GM21717 (cell line): ENCODE measurements at regions not wholly inside any gene's neighbourhood (a gene's known extent, or its start where the extent isn't known, plus 50 kb on each side); places are given as distances from the start of the nearest gene placed in this dataset.
"Not testable (repeated sequence)": the region's sequence is repeated elsewhere in the genome, so short reads cannot be mapped to it uniquely, and the experiment has no call there.

Source experiments
- ATAC-seq: cut with Tn5 transposase; IDR thresholded peaks from one replicate; pipeline ENCODE4 v1.9.1; 2021; ENCODE audit warnings: mild to moderate bottlenecking, moderate library complexity; ENCODE audit not compliant: unreplicated experiment

DNA sequence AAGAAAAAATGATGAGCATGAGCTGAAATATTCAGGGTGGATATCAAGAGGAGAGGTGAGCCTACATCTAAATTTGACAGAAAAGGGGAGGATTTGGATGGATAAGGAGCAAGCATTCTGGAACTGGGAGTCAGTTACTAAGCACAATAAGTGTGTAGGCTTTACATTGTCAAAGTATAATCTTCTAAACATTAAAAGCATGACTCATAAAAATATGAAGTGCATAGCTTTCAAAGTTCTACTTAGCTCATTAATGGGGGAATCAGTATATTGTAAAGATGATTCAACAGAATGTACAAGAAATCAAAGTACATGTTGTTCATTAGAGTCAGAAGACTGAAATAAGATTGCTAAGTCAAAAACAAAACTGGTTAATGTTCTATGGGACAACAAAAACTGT, 248.0 kb upstream of the GAS1 start:
- no peak for ATAC-seq

DNA sequence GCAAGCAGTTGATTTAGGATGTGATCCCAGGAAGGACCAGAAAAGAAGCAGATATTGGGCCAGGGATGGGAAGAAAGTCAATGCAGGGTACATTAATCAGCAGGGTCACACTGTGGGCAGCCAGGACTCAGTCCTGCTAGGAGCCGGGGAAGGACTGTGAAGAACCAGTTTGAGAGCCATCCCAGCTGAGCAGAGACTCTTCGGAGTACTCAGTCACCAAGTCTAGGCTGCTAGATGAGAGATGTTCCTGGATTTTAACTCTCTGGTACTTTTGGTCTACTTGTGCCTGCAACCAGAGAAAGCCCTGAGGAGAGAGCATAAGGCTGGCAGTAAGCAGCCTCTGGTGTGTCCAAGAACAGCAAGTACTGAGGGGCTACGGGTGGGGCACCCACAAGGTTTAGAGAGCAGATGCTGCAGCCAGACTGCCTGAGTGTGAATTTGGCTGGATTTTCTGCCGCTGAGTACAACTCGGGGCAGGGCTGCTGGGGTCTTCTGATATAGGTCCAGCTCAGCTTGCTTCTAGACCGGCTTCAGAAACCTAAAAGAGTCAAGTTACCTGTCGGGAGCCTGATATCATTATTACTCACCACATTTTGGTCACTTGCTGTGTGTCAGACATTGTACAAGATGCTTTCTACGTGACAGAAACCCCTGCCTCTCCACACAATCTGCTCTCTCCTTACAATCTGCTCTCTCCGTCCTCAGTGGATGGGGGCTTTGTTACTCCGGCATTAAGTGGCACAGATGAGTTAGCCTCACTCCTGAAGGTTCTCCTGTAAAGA, 250.2 kb upstream of the GAS1 start:
- no peak for ATAC-seq

DNA sequence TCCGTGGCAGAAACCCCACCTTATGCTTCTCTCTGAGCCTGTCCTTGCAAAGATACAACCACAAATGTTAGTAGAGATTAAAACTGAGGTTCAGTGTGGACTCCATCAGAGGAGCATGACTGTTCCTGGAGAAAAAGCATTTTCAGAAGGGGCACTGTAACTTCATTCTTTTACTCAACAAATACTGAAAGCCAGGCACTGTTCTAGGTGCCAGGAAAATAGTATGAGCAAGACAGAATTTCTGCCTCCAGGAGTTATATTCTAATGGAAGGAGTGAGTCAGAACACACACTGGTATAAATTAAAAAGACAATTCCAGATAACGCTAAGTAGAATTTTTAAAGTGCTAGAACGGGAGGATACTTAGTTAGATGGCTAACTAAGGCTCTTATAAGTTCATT, 251.4 kb upstream of the GAS1 start:
- no peak for ATAC-seq

DNA sequence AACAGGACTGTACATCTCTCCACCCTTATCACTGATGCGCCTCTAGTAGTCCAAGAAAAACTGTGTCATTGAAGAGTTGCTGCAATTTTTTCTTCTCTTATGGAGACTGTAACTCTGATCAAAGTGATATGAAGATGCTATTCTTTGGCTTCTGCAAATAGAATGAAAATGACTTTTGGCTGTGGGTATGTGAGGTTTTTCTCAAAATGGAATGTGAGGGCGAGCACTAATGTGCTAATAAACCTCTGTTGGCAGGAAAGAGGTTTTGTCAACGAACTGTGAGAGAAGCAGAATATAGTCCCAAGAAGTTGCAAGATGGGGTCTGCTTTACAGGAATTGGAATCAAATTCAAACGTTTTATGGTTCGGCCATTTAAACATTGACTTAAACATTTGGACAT, 252.0 kb upstream of the GAS1 start:
- ATAC-seq = no peak

DNA sequence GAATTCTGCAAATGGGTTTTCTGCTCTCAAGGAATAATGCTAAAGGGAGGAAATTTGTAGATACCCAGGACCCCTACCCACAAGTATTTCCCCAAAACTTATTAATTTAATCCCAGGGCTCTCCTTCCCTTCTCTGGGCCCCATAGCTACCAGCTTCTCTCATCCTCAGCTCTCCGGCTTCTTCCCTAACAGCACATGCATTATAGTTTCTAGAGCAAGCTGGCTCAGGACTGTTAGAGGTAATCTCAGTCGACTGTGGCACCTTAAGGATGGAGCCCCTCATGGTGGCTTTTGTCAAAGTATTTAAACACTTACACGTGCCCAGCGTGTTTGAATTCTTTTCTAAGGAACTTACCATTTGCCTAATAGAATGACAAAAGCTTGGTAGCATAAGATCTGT, 252.5 kb upstream of the GAS1 start:
- ATAC-seq = no peak

DNA sequence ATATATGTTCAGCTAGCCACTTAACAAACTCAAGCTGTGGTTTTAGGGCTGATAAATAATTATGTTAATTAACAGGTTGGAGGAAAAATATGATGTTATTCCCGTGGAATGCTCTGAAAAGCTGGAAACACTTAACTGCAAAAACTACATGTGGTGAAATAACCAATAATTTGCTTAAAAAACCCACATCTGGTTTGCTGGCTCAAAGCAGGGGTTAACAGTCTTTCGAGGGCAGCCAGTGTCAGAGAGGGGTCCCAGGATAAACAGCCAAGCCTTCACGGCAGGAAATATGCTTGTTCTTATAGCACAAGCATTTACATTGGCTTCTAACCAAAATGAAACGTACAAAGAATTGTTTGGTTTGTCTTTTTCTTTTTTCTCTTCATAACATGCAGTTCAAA, 254.0 kb upstream of the GAS1 start:
- ATAC-seq = no peak

- ATAC-seq = no peak
These were observed 258.9 kb upstream of the GAS1 start for GRCh38 chr9:87206064-87206661.

GRCh38 chr9:87210658-87211057, 263.4 kb upstream of the GAS1 start:
- not testable (repeated sequence) for ATAC-seq

GRCh38 chr9:87211669-87212068, 264.4 kb upstream of the GAS1 start:
- no peak for ATAC-seq

- no peak for ATAC-seq
These were observed 265.3 kb upstream of the GAS1 start for GRCh38 chr9:87212605-87213021.

DNA sequence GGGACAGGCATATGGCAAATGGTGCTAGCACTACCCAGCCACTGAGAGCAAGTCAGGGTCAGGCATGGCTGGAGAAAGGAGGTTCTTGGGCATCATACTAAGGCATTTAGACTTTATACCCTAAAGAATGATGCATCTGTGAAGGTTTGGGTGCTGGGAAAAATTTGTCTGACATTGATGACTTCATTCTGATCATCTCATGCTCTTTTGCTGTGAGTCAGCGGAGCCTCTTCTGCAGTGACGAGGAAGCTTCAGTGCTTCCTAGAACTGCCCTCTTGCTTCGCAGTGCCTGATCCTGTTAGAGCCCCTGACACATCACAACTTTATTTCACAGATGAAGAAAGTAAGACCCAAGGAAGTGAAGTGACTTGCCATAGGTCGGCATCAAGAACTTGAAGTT, 266.6 kb upstream of the GAS1 start:
- ATAC-seq = no peak

DNA sequence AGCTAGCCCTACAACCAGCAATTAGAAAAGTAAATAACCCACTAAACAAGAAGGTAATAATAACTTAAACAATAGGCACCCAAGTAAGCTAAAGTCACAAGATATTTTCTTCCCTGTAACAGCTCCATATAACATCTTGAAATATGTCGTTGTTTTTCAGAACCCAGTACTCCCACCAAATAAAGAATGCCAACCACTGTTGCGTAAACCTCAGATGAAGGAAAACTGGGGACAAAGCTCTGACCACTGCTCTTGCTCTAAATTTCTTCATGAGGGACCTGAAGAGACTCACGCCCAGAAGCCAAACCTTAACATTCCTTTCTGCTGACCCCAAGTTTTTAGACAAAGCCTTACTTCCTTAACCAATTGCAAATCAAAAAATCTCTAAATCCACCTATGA, 267.7 kb upstream of the GAS1 start:
- ATAC-seq = no peak

- ATAC-seq = no peak
These were observed 268.7 kb upstream of the GAS1 start for GRCh38 chr9:87216036-87216435.

GRCh38 chr9:87216897-87217455, 269.7 kb upstream of the GAS1 start:
- no peak for ATAC-seq

GRCh38 chr9:87223392-87224246, 274.0 kb upstream of the DAPK1 start:
- ATAC-seq = no peak

DNA sequence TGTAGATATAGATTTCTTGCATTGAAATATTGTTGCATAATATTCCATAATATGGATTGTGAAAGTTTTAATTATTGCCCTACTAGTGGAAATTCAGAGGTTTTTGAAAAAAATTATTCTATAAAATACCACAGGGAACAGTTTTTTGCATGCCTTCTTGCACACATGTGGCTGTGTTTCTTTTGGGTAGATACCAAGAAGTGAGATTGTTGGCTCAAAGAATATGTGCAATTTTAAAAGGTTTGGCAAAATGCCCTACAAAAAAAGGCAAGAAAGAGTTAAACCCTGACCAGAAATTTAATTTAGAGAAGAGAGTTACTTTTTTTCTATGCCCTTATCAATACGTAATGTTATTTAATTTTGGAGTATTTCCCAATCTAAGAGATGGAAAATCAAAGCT, 270.8 kb upstream of the DAPK1 start:
- no peak for ATAC-seq

DNA sequence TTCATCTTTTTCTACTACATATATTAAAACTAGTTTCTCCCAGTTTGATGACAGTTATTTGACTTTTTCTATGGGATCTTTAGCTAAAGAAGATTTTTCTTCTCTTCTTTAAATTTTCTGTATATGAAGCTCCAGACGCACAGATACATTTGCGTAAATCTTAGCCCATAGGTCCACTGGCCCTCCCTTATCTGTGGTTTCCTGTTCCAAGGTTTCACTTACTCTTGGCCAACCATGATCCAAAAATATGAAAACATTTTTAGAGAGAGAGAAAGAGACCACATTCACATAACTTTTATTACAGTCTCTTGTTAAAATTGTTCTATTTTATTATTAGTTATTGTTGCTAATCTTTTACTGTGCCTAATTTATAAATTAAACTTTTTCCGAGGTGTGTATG, 270.2 kb upstream of the DAPK1 start:
- ATAC-seq = no peak

GRCh38 chr9:87229108-87229507, 268.6 kb upstream of the DAPK1 start:
- ATAC-seq = no peak

DNA sequence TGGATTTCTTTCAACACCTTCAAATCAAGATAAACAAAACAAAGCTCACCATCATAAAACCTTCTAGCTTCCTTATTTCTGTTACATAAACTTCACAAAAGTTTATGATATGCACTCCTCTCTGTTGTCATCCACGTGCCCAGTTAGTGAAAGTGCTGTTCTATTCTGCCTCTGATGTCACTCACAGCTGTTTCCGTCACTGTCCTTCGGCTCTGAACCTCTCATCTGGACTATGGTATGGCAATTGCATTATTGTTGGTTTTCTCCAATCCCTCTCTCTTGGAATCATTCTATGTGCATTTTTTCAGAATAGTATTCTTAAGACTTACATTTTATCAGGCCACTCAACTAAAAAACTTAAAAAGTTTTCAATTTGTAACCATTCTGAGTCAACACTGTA, 264.2 kb upstream of the DAPK1 start:
- ATAC-seq = no peak

GRCh38 chr9:87233899-87234455, 263.7 kb upstream of the DAPK1 start:
- no peak for ATAC-seq

DNA sequence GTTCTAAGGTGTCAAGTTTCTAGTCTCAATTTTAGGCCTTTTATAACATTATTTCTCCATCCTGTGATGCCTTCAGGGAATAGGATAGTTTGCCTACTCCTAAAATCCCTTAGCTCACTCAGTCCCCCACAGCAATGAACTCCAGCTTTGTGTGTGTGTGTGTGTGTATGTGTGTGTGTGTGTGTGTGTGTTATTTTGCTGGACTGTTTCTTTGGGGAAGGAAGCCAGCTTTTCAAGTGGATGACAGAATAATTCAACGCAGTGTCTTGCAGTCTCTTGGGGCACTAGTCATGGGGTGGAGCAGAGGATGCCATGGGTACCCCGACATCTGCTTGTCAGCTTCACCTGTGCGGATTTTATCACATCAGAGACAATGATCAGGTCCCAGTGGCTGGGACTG, 262.8 kb upstream of the DAPK1 start:
- ATAC-seq = no peak
